Common myeloid progenitor, CD34-positive (primary cell): ENCODE measurements at regions not wholly inside any gene's neighbourhood (a gene's known extent, or its start where the extent isn't known, plus 50 kb on each side); places are given as distances from the start of the nearest gene placed in this dataset.

Source experiments
- CTCF ChIA-PET: fragments of 350-600 bp; sonication (Branson Sonifier 250); formaldehyde crosslinking; loops from one replicate; lab custom pipeline; 2021; ENCODE audit warnings: antibody characterized with exemption; lab: Charles Lee
- POLR2A ChIA-PET: fragments of 350-600 bp; sonication (Branson Sonifier 250); formaldehyde crosslinking; loops from one replicate; lab custom pipeline; 2021; ENCODE audit warnings: antibody characterized with exemption; lab: Charles Lee
- DNase-seq, 3 donors: peaks; one replicate each; pipeline versions ENCODE4 v3.0.0 to v3.0.0-alpha.2; 2013
- H3K27ac ChIP-seq, 2 experiments: 1 replicate in 1 of 2; 2 replicates in 1 of 2; pipeline ENCODE4 v1.7.0; 2013; ENCODE audit warnings: inconsistent platforms in 2 of 2, low read length in 2 of 2, mild to moderate bottlenecking in 2 of 2, low read depth in 1 of 2, moderate library complexity in 1 of 2; ENCODE audit not compliant: severe bottlenecking in 2 of 2, insufficient read depth in 1 of 2, poor library complexity in 1 of 2
- H3K27me3 ChIP-seq, 5 experiments: replicated peaks in 2 of 5; 1 replicate in 3 of 5; 2 replicates in 2 of 5; pipeline versions ENCODE4 v1.6.1 to v1.7.0; 2013; ENCODE audit warnings: low read length in 4 of 5, mild to moderate bottlenecking in 2 of 5, moderate library complexity in 2 of 5, inconsistent platforms in 1 of 5; ENCODE audit not compliant: insufficient read depth in 5 of 5, control insufficient read depth in 4 of 5
- H3K36me3 ChIP-seq, 4 experiments: 1 replicate in 2 of 4; 2 replicates in 2 of 4; pipeline versions ENCODE4 v1.6.1 to v1.7.0; 2013; ENCODE audit warnings: low read length in 3 of 4, control low read depth in 1 of 4, mild to moderate bottlenecking in 1 of 4; ENCODE audit not compliant: control insufficient read depth in 4 of 4, insufficient read depth in 4 of 4
- H3K4me1 ChIP-seq, 4 experiments: 1 replicate in 3 of 4; 2 replicates in 1 of 4; pipeline versions ENCODE4 v1.6.1 to v1.7.1; 2013; ENCODE audit warnings: low read length in 3 of 4, mild to moderate bottlenecking in 3 of 4, control low read depth in 1 of 4, inconsistent platforms in 1 of 4, moderate library complexity in 1 of 4; ENCODE audit not compliant: control insufficient read depth in 4 of 4, insufficient read depth in 4 of 4; ENCODE audit errors: control extremely low read depth in 1 of 4
- H3K4me3 ChIP-seq, 7 experiments: 1 replicate in 4 of 7; 2 replicates in 3 of 7; pipeline versions ENCODE4 v1.5.1 to v1.7.0; 2013; ENCODE audit warnings: mild to moderate bottlenecking in 7 of 7, low read length in 6 of 7, moderate library complexity in 6 of 7, inconsistent platforms in 2 of 7, low read depth in 2 of 7, control low read depth in 1 of 7; ENCODE audit not compliant: insufficient read depth in 4 of 7, control insufficient read depth in 1 of 7; ENCODE audit errors: extremely low read depth in 1 of 7
- H3K9me3 ChIP-seq, 5 experiments: 1 replicate in 4 of 5; 2 replicates in 1 of 5; pipeline versions ENCODE4 v1.6.1 to v1.7.1; 2013; ENCODE audit warnings: low read length in 4 of 5, mild to moderate bottlenecking in 2 of 5, inconsistent platforms in 1 of 5, low read depth in 1 of 5, moderate library complexity in 1 of 5; ENCODE audit not compliant: control insufficient read depth in 4 of 5, insufficient read depth in 2 of 5; ENCODE audit errors: control extremely low read depth in 1 of 5
- WGBS: methylation state at CpG from one replicate; pipeline ENCODE4 v1.1.5; 2013; ENCODE audit not compliant: insufficient coverage; 5-methylcytosine and 5-hydroxymethylcytosine counted together

DNA sequence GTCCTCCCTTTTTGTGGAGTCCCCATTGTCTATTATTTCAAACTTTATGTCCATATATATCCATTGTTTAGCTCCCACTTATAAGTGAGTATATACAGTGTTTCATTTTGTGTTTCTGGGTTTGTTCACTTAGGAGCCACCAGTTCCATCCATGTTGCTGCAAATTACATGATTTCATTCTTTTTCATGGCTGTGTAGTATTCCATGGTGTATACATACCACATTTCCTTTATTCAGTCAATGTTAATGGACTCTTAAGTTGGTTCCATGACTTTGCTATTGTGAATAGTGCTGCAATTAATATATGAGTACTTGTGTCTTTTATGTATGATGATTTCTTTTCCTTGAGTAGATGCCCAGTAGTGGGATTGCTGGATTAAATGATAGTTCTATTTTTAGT lies 329.1 kb downstream of the AR start:
- no peaks in the 10 kb centered on the region for H3K36me3 ChIP-seq
- H3K4me3 ChIP-seq = no peak overlapping the region
- no peaks in the 10 kb centered on the region for H3K4me1 ChIP-seq
- ChIA-PET CTCF (no interaction called here), POLR2A (no interaction called here)
- H3K27me3 ChIP-seq = no peaks in the 10 kb centered on the region
- H3K9me3 ChIP-seq = no peaks in the 10 kb centered on the region
- no peak for DNase-seq
- no peak overlapping the region for H3K27ac ChIP-seq

DNA sequence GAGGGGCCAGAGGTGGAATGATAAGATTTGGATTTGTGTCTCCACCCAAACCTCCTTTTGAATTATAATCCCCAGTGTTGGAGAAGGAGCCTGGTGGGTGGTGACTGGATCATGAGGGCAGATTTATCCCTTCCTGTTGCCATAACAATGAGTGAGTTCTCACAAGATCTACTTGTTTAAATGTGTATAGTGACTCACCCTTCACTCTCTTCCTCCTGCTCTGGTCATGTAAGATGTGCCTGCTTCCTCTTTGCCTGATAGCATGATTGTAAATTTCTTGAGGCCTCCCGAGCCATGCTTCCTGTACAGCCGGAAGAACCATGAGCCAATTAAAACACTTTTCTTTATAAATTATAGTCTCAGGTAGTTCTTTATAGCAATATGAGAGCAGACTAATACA lies 348.6 kb downstream of the AR start:
- Histone ChIP-seq H3K27me3 (no peaks in the 10 kb centered on the region), H3K27ac (no peak overlapping the region), H3K4me3 (no peak overlapping the region), H3K9me3 (peaks cover 0 to 9% (median 3%) of the 10 kb centered on the region in 5 experiments), H3K36me3 (no peaks in the 10 kb centered on the region), H3K4me1 (no peaks in the 10 kb centered on the region)
- POLR2A ChIA-PET = no interaction called here
- no CpG with 5 or more reads among the region's 2 CpGs for WGBS
- peak; percentile 14 to 67 (median 46) for DNase-seq
- CTCF ChIA-PET = no interaction called here

DNA sequence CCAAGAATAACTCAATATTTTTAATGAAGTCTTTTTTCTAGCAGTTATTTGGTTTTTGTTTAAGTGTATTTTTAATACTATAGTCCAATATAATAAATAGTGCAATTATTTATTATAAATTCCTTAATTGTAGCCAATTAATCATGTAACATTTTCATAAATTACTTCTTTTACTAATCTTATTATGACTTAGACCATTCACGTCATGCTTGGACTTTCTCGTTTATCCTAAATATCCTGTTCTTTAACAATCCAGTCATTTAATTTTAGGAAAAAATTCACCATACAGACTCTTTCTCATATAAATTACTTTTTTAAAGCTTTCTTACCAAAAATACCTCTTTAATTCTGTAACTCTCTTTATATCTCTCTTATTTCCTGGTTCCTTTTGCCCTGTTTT lies 350.1 kb downstream of the AR start:
- CTCF ChIA-PET = no interaction called here
- DNase-seq = no peak
- Histone ChIP-seq H3K27me3 (no peaks in the 10 kb centered on the region), H3K27ac (no peak overlapping the region), H3K4me1 (no peaks in the 10 kb centered on the region), H3K9me3 (peaks cover 0 to 9% (median 3%) of the 10 kb centered on the region in 5 experiments), H3K36me3 (no peaks in the 10 kb centered on the region), H3K4me3 (no peak overlapping the region)
- 95% methylated on average over 2 of the region's 2 CpGs for WGBS
- POLR2A ChIA-PET = no interaction called here

DNA sequence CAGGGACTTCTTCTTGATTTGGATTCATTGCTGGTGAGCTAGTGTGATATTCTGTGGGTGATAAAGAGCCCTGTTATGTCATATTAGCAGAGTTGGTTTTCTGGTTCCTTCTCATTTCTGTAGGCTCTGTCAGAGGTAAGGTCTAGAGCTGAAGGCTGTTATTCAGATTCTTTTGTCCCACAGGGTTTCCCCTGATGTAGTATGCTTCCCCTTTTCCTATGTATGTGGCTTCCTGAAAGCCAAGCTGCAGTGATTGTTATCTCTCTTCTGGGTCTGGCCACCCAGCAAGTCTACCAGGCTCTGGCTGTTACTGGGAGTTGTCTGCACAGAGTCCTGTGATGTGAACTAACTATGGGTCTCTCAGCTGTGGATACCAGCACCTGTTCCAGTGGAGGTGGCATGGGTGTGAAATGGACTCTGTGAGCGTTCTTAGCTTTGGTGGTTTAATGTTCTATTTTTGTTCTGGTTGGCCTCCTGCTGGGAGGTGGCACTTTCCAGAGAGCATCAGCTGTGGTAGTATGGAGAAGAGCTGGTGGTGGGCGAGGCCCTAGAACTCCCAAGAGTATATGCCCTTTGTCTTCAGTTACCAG lies 373.7 kb downstream of the AR start:
- peaks cover 0 to 10% (median 6%) of the 10 kb centered on the region in 4 experiments for H3K4me1 ChIP-seq
- ChIA-PET POLR2A (no interaction called here), CTCF (interaction anchor here (1.3 kb wide), 1 partner anchor 191 kb away, joined by 3 read pairs; no protein-coding TSS in a partner anchor)
- no peaks in the 10 kb centered on the region for H3K9me3 ChIP-seq
- H3K4me3 ChIP-seq = no peak overlapping the region
- no peak overlapping the region for H3K27ac ChIP-seq
- no peaks in the 10 kb centered on the region for H3K36me3 ChIP-seq
- 86% methylated on average over 1 of the region's 2 CpGs for WGBS
- DNase-seq = peak; percentile 38 to 86 (median 78)
- H3K27me3 ChIP-seq = no peaks in the 10 kb centered on the region

DNA sequence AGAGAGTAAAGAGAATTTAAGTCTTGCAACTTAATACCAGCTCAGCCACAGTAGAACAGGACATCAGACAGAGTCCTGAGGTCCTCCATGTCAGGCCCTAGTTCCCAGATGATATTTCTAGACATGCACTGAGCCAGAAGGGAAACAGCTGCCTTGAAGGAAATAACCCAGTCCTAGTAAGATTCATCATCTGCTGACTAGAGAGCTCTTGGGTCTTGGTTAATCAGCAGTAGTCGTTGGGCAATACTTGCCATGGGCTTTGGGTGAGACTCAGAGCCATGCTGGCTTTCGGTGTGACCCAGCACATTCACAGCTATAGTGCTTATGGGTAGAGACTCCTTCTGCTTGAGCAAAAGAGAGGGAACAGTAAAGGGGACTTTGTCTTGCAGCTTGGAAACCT lies 379.1 kb downstream of the AR start:
- WGBS = 54% methylated on average over 2 of the region's 2 CpGs
- Histone ChIP-seq H3K36me3 (no peaks in the 10 kb centered on the region), H3K27ac (no peak overlapping the region), H3K4me3 (no peak overlapping the region), H3K9me3 (no peaks in the 10 kb centered on the region), H3K4me1 (peaks cover 0 to 5% (median 1%) of the 10 kb centered on the region in 4 experiments), H3K27me3 (no peaks in the 10 kb centered on the region)
- peak in 2 of 3 donors; percentile 25 to 27 for DNase-seq
- ChIA-PET POLR2A (no interaction called here), CTCF (no interaction called here)

DNA sequence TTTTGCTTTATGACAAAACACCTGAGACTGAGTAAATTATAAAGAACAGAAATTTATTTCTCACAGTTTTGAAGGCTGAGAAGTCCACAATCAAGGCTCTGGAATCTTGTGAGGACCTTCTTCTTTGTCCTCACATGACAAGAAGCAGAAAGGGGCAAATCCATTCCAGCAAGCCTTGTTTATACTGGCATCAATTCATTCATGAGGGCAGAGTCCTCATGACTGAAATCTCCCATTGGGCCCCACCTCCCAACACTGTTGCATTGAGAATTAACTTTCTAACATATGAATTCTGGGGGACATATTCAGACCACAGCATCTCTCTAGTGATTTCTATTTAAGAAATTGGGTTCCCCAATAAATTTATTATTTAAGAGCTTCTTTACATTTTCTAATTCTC lies 395.4 kb downstream of the AR start:
- H3K4me1 ChIP-seq = no peaks in the 10 kb centered on the region
- DNase-seq = no peak
- H3K27ac ChIP-seq = no peak overlapping the region
- H3K9me3 ChIP-seq = peaks cover 0 to 2% (median 0%) of the 10 kb centered on the region in 5 experiments
- POLR2A ChIA-PET = no interaction called here
- H3K27me3 ChIP-seq = peaks cover 0 to 3% (median 0%) of the 10 kb centered on the region in 5 experiments
- no peaks in the 10 kb centered on the region for H3K36me3 ChIP-seq
- no peak overlapping the region for H3K4me3 ChIP-seq
- CTCF ChIA-PET = no interaction called here

DNA sequence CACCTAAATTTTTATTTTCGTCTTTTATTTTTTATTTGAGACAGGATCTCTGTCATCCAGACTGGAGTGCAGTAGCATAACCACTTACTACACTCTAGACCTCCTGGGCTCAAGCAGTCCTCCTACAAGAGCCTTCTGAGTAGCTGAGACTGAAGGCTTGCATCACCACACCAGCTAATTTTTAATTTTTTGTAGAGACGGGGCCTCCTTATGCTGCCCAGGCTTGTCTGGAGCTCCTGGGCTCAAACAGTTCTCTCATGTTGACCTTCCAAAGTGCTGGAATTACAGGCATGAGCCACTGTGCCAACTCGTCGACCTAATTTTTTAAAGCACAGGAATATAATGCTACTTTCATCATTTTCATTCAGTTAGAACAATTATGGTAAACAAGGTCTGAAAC lies 405.4 kb downstream of the AR start:
- DNase-seq = no peak
- WGBS = 85% methylated on average over 1 of the region's 4 CpGs
- H3K4me3 ChIP-seq = no peak overlapping the region
- no peaks in the 10 kb centered on the region for H3K4me1 ChIP-seq
- H3K27me3 ChIP-seq = no peaks in the 10 kb centered on the region
- no peak overlapping the region for H3K27ac ChIP-seq
- ChIA-PET POLR2A (no interaction called here), CTCF (no interaction called here)
- H3K9me3 ChIP-seq = no peaks in the 10 kb centered on the region
- H3K36me3 ChIP-seq = no peaks in the 10 kb centered on the region
